ENCODE measurements at regions not wholly inside any gene's neighbourhood (a gene's known extent, or its start where the extent isn't known, plus 50 kb on each side); places are given as distances from the start of the nearest gene placed in this dataset.

DNA sequence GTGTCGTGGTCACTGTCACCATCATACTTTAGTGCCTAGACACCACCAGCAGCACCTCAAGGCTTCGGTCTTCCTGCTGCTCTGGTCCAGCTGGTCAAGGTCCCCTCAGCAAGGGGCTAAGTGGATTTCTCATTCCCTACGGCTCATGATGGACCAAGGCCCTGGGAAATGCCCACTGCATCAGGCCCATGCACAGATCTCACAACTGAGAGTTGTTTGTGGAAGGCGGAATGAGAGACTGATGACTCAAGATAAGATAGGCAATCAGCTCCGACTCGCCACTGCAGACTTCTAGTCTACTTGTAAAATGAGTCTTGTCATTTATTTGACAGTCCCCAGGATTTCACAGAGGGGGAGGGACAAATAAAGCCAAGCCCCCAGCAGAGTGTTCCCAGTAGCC, 108.4 kb upstream of the TBX20 start:
- TF ChIP-seq ZNF274 (IDR thresholded peaks at IDR 0.05; ENCODE audit: low read depth, low read length) (no peak), YY1 (IDR thresholded peaks at IDR 0.05; ENCODE audit: insufficient read depth, insufficient read length) (no peak)

Data from NT2/D1 (cell line).